ENCODE measurements at regions not wholly inside any gene's neighbourhood (a gene's known extent, or its start where the extent isn't known, plus 50 kb on each side); places are given as distances from the start of the nearest gene placed in this dataset.

DNA sequence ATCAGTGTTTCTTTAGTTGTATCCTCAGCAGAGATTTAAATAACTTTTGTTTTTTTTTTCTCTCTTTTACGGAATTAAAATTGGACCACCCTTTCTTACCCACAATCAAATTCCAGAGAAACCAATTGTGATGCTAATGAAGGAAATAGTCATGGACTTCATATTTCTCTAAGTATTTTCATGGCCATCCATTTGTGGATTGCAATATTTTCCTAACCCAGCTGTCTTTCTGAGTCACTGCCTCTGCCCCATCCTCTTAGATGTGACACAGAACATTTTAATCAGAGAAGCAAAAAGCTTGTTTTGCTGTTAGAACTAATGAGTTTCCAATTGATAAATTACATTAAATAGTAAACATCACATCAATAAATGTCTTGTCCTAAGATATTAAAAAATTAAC, 405.5 kb upstream of the ADGRB3 start:
- no peaks in the 10 kb centered on the region for H3K36me3 ChIP-seq (ENCODE audit: control insufficient read depth in 2 of 2, insufficient read depth in 2 of 2, low read length in 1 of 2)
- H3K4me2 ChIP-seq (ENCODE audit: control insufficient read depth, insufficient read depth): no peak overlapping the region
- intact Hi-C loops (cut with micrococcal nuclease; ENCODE audit: unreplicated experiment) (loop anchor here (10.0 kb wide), 1 partner anchor 1165 kb away; no protein-coding TSS in a partner anchor), in situ Hi-C loops (cut with MboI) (no loop called here)
- FAIRE-seq (no peak), DNase-seq (ENCODE audit: low read depth, low spot score) (no peak), ATAC-seq (no peak)
- no peaks in the 10 kb centered on the region for H3K9me3 ChIP-seq (replicated peaks; ENCODE audit: control insufficient read depth, insufficient read depth, low read length)
- H2AFZ ChIP-seq (ENCODE audit: control insufficient read depth, low read depth, low read length): no peak overlapping the region
- H3K4me3 ChIP-seq: no peak overlapping the region
- H4K20me1 ChIP-seq (ENCODE audit: control insufficient read depth, insufficient read depth): no peaks in the 10 kb centered on the region
- ChIA-PET CTCF (interaction anchor here (0.5 kb wide), 1 partner anchor 1145 kb away, joined by 3 read pairs; no protein-coding TSS in a partner anchor), RAD21 (ENCODE audit: unreplicated experiment) (interaction anchor here (0.7 kb wide), 1 partner anchor 84 kb away, joined by 3 read pairs; no protein-coding TSS in a partner anchor), SMC1A (ENCODE audit: uncharacterized antibody, unreplicated experiment) (interaction anchor here (1.3 kb wide), 2 partner anchors 23 to 296 kb away, joined by 3 to 4 read pairs; no protein-coding TSS in a partner anchor), POLR2A (no interaction called here)
- no peaks in the 10 kb centered on the region for H3K27me3 ChIP-seq (replicated peaks in 1 of 2; ENCODE audit: control insufficient read depth in 2 of 2, insufficient read depth in 2 of 2, low read length in 1 of 2)
- H3K27ac ChIP-seq (ENCODE audit: control insufficient read depth, insufficient read depth): no peak overlapping the region
- H3K79me2 ChIP-seq (ENCODE audit: control insufficient read depth, insufficient read depth, low read length): no peaks in the 10 kb centered on the region
- BruUV-seq (replicated peaks): no TSS peak
- WGBS (ENCODE audit: insufficient coverage, insufficient replicate concordance, low lambda C conversion rate, missing lambda C conversion rate): 0% methylated on average over 1 of the region's 1 CpG
- TF ChIP-seq BCL11A (IDR thresholded peaks at IDR 0.05; ENCODE audit: low read depth, low read length): no peak
- TF ChIP-seq POLR2AphosphoS5 (IDR thresholded peaks at IDR 0.05; ENCODE audit: low read length): no peak
- no peak for TF ChIP-seq RAD21 (IDR thresholded peaks at IDR 0.05; ENCODE audit: insufficient read depth, low read depth, low read length)
- no peak for TF ChIP-seq NFXL1 (IDR thresholded peaks at IDR 0.05; ENCODE audit: borderline replicate concordance)
- no peak for TF ChIP-seq ZNF24 (IDR thresholded peaks at IDR 0.05)
- no peak for TF ChIP-seq ZNF217 (IDR thresholded peaks at IDR 0.05)
- no peak for TF ChIP-seq CEBPB (IDR thresholded peaks at IDR 0.05; ENCODE audit: borderline replicate concordance in 1 of 2, low read depth in 2 of 2, low read length in 2 of 2)
- no peak for TF ChIP-seq IKZF1 (conservative IDR thresholded peaks at IDR 0.05)
- no peak for TF ChIP-seq ZBED1 (IDR thresholded peaks at IDR 0.05; ENCODE audit: borderline replicate concordance)
- TF ChIP-seq BHLHE40 (IDR thresholded peaks at IDR 0.05; ENCODE audit: borderline replicate concordance in 1 of 2, low read depth in 2 of 2, low read length in 1 of 2): no peak
- no peak for TF ChIP-seq CBX3 (IDR thresholded peaks at IDR 0.05; ENCODE audit: borderline replicate concordance, low read depth)
- TF ChIP-seq, protein P1, sequence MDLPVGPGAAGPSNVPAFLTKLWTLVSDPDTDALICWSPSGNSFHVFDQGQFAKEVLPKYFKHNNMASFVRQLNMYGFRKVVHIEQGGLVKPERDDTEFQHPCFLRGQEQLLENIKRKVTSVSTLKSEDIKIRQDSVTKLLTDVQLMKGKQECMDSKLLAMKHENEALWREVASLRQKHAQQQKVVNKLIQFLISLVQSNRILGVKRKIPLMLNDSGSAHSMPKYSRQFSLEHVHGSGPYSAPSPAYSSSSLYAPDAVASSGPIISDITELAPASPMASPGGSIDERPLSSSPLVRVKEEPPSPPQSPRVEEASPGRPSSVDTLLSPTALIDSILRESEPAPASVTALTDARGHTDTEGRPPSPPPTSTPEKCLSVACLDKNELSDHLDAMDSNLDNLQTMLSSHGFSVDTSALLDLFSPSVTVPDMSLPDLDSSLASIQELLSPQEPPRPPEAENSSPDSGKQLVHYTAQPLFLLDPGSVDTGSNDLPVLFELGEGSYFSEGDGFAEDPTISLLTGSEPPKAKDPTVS (IDR thresholded peaks at IDR 0.05; ENCODE audit: low read depth, low read length): no peak
- TF ChIP-seq POLR2A (IDR thresholded peaks at IDR 0.05; ENCODE audit: low read depth, low read length): no peak
- TF ChIP-seq CBFB (IDR thresholded peaks at IDR 0.05; ENCODE audit: low read depth): no peak
- TF ChIP-seq FOXM1 (IDR thresholded peaks at IDR 0.05; ENCODE audit: low read depth, low read length): no peak
- H3K4me1 ChIP-seq (ENCODE audit: control insufficient read depth, insufficient read depth, low read length): no peaks in the 10 kb centered on the region
- no peak overlapping the region for H3K9ac ChIP-seq (ENCODE audit: control insufficient read depth, insufficient read depth, low read length)
